COLO668 (cell line): ENCODE measurements at regions not wholly inside any gene's neighbourhood (a gene's known extent, or its start where the extent isn't known, plus 50 kb on each side); places are given as distances from the start of the nearest gene placed in this dataset.

Experiments used
- DNase-seq: peaks from one replicate; lab custom pipeline; 2025; ENCODE audit not compliant: unreplicated experiment; lab: John Stamatoyannopoulos, UW

DNA sequence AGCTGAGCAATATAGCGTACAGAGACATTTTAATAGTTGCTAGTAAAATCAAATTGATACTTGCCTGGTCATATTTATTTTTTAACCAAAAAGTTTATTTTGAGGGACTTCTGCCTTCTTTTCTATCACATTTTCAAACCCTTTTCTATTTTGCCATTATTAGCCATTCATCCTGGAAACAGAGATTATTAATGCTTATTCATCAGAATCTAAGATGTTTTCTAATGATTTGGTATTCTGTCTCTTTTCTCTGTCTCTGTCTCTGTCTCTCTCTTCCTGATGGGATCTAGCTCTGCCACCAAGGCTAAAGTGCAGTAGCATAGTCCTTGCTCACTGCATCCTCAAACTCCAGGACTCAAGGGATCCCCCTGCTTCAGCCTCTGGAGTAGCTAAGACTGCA, 871.3 kb upstream of the CDH8 start:
- no peak for DNase-seq

DNA sequence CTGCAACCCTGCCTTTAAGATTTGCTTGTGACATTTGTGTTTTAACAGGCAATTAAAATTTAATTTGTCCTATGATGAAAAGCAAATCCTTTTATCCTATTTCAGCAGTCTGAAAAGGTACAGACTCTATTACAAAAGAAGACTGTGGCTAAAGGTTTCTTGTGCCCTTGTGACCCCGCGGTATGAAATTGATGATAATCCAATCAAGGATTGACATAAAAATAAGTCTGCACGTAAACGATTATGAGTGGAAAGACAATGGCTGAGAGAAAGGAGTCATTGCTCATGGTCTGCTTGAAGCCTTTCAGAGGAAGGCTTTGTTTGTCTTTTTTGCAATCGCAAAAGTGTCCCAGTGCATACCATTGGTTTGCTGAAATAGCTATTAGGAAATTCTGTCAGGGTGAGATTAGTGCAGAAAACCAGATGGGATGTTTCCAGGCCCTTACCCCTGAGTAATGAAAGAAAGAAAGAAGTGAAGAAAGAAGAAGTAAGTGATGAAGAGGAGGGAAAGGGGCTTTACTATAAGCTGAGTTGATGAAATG, 867.8 kb upstream of the CDH8 start:
- no peak for DNase-seq

DNA sequence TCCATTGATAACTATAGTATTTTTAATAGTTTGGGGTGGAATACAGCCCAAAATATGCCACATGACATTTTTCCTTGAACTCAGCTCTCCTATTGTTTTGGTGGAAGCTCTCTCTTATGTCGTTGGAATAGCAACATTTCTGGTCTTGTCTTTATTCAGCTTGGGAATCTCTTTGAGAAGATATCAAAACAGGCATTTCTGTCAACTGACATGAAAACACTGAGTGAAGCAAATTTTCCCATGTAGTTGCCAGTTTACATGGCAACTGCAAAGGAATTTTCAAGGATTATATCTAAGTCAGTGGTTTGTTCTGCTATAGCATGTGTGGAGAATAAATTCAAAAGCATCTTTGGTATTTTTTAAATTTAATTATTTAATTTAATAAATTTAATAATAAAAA, 863.5 kb upstream of the CDH8 start:
- no peak for DNase-seq

DNA sequence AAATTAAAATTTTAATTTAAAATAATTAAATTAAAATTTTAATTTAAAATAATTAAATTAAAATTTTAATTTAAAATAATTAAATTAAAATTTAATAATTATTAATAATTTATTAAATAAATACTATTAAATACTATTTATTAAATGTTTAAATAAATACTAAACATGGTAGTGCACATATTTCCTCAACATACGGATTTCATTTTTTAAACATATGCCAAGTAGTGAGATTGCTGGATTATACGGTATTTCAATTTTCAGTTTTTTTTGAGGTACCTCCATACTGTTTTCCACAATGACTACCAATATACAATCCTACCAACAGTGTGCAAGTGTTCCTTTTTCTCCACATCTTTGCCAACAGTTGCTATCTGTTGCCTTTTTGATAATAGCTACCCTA, 852.9 kb upstream of the CDH8 start:
- no peak for DNase-seq

DNA sequence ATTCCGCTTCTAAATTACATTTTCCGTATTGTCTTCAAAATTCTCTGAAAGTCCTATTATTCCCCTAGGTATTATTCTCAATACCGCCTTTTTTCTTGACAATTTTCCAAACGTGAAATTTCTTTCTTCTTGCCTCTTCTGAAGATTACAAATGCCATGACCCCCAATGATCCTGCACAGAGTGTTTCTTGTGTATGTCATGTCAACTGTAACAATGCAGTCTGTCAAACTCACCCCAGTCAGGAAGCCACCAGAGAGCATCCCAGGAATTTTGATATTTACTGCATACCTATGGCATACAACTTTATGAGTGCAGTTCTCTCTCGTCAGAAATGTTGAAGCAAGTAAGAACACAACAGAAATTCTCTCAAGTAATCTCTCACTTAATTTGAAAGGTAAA, 847.3 kb upstream of the CDH8 start:
- DNase-seq = no peak

DNA sequence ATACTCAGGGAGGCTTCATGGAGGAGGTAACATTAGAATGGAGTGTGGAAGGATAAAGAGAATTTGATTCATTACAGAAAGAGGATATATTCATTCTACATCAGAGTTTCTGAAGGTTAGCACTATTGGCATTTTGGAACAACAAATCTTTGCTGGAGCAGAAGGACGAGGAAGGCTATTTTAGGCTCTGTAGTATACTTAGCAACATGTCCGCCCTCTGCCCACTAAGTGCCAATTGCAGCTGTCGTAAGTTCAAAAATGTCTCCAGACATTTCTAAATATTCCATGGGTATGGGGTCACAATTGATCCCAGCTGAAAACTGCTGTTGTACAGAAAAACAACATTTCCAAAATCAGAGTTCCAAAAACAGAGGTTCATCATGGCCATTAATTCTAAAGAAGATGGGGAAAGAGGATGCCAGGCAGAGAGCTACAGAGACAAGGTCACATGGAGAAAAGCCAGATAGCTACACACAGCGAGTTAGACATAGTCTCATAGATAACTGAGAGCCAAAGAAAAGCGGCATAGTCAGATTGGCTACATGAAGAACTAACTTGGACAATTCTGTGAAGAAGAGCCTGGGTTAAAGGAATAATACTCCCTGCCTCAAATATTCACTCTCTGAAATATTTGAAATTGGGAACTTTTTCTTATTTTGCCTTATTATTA, 846.4 kb upstream of the CDH8 start:
- DNase-seq = no peak

DNA sequence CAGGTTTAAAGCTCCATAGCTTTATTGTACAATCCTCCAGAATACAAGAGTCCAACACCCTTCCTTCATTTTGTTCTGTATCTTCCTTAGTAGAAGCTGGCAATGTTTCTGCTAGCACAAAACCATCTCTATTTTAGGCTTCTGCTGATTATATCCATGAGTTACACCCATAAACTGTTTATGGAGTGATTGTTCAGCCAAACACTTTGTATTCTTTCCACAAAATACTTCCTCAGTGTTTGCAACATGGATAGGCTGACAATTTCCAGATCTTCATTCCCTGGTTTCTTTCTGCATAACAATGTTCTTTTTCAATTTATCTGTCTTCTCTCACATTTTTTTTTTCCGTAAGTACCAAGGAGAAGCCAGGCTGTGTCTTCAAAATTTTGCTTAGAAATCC, 839.9 kb upstream of the CDH8 start:
- DNase-seq = no peak

DNA sequence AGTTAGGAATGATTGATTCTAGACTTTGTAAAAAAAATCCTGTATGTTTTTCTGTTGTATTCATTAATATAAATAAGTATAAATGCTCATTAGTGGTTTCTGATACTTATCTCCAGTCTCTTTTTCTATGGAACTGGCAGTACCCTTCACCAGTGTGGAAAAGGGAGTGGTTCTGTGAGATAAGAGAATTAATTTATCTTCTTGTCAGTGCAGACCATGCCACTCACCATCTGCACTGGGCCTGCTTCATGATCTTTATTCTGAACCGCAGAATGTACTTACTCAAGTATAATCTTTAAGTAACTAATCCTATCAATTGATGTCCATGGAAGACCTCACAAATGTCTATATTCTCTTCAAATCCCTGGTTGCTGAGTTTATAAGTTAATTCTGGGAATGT, 836.1 kb upstream of the CDH8 start:
- no peak for DNase-seq

DNA sequence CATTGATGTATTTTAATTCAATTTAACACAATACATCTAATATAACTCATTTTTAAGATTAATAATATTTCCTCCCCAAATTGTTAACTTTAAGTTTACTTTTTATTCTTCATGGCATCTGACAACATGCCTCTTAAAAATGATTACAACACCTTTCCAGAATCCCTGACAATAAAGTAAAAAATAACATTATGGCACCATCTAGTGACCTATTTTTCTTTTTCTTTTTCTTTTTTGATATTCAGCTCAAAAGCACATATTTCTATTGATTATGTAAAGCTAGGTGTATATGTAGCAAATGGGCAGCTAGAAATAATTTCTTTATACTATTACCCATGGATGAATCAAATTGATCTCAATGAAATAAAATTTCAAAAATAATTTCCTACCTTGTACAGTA, 834.3 kb upstream of the CDH8 start:
- DNase-seq = no peak

DNA sequence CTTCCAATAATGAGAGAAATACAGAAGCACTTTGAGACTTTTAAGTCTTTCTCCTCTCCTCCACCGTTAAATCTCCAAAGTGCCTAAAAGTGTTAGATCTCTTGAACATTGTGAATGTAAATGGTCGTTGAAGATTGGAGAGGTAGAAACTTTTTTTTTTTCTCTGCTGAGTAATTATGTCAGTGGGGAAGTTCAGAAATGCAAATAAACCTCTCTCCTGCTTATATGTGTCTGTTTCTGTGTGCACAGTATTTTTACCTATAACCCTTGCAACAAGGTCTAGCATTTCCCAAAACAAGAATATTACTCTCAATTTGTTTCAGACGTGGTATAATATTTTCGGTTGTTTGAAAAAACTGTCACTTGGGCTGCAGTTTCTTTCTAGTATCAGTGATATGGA, 833.6 kb upstream of the CDH8 start:
- no peak for DNase-seq

DNA sequence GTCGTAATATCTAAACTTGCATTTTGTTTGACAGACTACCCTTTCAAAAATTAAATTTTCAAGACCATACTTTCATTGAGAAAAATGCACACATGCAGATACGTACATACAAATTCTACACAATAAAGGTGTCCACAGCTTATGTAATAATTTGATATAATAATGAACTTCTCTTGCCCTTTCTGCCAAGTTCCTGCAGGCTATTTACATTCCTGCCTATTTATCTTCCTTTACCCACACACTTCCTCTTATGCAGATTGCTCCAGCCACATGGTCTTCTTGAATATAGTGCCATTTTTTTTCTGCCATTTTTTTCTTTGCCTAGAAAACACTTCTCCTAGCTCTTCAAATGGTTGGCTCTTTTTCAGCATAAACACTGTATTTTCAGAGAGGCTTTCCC, 826.9 kb upstream of the CDH8 start:
- no peak for DNase-seq

DNA sequence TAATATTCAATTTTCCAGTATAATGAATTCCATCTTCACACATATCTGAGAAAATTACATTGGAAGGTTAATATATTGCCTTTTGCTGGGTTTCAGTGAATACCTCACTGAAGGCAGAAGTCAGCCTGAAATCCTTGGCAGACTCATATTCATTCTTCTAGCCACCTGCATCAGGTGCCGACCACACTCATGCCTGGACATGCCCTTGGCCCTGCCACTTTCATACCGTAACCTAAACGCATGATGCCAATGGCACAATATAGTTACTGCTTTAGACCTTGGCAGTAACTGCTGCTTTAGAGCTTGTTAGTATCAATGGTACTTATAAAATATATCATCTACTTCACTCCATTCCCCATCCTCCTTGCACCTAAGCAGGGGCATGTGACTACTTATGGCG, 817.6 kb upstream of the CDH8 start:
- no peak for DNase-seq

DNA sequence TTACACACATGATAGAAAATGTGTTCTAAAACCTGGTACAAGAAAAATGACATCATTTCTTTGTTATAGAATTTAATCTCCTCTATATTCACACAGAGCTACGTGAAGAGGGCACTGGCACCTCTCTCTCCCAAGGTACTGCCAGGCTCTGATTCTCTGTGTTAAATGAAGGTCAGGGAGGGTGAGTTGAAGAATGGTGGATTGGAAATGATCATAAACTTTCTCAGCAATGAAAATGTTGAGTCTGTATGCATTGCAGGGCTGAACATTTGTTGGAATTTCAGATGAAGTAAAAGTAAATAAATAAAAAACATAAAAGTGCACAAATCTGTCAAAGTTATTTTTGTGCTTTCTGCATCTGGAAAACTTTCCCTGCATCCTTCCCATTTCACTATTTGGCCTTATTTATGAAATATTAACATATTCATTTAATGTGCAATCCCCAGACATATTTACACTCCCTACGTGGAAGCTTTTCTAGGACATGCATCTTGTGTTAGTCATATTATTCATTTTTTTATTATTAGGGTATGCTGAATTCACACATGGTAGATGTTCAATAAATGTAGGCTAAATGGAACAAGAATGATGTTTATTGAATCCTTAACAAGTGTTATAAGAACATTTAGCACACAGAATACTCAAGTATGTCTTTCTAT, 810.3 kb upstream of the CDH8 start:
- DNase-seq = no peak

DNA sequence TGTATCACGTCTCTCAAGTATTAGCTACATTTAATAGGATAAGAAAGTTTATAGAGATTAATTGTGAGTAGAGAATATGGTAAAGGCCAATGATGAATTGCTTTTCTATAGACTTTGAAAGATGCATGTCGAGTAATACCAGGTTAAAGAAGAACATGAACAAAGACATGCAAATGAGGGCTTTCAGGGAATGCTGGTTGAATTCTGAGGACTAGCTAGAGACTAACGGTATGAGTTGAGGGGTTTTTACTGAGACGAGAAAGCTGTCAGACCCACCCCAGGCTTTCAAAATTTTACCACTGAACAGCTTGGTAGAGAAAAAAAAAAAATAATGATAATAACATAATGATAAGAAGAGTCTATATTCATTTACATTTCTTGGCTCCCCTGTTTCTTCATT, 796.0 kb upstream of the CDH8 start:
- DNase-seq = no peak

DNA sequence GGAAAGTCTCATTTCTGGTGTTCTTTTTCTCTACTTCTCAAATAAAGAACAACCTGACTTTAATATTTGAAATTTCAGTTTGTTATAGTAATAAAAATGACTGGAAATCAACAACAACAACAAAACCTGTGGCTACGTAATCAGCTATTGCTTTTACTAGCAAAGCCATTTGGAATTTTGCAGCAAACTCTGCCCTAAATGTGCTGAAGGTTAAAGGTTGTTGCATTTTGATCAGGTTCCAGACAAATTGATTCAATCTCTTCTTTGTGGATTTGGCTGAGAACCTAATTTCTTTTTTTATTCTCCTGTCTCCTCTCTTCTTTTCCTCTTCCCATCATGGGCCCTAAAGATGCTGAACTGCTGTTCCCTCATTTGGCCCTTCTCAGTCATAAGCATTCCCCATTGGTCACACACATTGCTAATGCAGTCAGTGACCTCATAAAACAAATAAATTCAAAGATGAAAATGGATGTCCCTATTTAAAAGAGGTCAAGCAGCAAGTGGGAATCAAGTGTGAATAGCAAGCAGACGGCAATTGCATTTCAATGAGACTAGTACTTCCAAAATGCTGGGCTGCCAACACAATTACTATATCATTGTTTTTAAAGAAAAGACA, 795.1 kb upstream of the CDH8 start:
- DNase-seq = no peak

DNA sequence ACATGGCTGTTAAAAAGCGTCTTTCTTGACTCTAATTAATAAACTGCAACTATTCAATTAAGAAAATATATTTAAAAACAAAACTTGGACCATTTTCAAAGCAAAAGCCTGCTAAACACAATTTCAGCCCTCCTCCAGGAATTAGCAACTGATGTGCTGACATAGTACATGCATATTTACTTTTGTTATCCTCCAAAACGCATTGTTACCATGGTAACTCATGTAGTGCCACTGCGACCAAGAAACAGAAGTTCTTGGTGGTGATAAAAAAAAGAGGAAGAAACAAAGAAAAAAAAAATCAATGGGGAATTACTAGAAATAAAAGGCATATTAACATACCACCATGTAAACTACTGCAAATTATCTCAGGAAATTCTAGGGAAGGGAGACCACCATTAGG, 793.4 kb upstream of the CDH8 start:
- no peak for DNase-seq

DNA sequence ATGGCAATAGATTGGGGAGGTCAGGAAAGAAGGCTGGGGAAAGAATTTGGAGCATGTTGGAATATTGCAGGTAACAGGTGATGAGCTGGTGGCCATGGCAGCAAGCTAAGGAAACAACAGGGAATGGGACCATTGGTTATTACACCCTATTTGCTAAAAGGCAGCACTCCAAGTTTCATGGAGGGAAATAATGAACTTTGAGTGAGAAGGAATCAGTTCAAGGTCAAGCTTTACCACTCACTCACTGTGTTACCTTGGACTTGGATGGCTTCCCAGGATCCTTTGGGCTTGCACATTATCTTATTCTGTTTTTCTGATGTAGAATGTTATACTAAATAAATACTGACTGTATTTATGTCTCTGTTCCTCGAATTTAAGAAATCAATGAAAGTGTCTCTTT, 792.8 kb upstream of the CDH8 start:
- no peak for DNase-seq

DNA sequence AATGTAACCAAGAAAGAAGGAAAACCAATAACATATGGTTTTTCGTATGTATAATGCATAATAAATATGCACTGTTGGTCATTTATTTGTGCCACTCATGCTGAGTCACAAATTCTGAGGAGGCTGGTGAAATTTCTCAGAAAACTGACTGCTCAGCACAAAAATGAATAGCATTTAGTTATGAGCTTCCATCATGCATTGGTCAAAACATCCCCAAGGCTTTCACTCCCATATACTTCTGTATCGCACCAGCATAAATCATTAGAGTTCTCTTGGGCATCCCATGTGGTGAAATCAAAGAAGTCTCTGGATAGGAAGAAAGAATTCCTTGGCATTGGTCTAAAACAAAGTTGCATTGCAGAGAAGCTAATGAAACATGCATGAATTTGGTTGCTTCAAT, 785.6 kb upstream of the CDH8 start:
- no peak for DNase-seq

DNA sequence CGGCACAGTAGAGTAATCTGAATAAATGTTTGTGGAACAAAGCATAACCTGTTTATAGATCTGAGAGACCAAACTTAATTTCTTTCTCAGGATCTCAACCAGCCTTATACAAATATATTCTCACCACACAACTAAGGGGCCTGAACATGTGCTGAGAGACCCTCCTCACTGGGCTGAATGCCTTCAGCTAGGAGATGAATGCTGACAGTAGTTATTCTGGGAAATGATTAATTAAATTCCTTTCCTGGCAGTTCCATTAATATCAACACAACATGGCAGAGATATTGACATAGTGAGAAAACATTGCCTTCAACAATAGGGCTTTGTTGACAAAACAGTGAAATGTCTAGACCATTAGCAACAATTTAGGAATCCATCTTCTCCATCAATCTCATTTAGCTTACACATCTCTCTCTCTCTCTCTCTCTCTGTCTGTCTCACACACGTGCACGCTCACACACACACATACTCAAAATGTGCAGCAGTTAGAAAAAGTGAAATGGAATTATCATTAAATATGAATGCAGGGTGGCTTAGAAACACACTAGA, 780.8 kb upstream of the CDH8 start:
- DNase-seq = no peak

DNA sequence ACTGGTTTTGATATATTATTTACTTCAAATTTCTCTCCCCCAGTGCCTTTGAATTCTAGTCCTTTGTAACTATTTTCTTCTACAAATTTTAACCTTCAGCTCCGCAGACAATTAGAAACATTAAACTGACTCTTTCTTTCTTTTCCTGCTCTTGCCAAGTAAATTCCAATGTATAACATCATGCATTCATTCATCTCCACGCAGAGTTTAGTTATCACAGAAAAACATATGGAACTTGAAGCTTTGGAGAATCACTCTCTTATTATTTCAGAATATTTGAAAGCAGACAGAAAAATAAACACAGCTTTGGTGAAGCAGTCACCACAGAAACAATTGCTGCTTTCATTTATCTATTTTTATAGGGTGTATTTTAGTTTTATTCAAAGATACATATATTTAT, 778.7 kb upstream of the CDH8 start:
- no peak for DNase-seq

DNA sequence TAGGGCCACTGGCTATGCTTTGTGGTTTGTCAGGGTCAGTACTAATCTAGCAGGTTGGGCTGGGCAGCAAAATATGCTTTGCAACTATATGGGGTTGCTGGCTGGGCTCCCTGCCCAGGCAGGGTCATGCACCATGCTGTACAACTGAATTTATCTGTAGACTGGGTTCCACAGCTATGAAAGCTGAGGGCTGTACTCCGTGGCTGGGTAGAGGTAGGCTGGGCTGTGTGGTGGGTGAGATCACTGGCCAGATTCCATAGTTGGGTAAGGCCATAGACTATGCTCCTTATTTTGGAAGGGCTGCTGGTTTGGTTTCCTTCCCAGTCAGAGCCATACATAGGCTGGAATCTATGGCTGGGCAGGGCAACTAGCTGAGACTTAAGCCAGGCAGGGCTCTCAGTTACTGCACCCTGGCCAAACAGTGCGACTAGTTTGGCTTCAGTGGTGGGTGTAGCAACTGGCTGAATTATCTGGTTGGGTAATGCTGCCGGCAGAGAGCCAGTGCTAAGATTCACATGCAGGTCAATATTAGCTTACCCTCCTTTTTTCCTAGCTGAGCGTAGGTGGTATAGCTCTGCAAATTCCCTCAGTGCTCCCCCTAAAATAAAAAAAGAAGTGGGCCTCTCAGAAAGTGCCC, 769.1 kb upstream of the CDH8 start:
- no peak for DNase-seq

DNA sequence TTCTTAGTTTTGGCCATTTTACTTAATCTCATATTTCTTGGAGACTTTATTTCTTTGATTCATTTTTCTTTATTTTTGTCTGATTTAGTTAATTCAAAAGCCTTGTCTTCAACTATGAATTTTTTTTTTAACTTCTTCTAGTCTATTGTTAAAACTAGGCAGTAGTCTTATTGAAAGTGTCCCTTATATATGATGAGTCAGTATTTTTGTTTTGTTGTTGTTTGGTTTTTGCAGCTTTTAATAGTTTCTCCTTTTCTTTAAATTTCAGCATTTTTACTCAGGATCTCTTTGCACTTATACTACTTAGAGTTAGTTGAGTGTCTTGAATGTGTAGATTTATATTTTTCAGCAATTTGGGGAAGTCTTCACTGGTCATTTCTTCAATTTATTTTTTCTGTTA, 758.5 kb upstream of the CDH8 start:
- no peak for DNase-seq
